Esophagus squamous epithelium (tissue), 4 donors: ENCODE measurements at regions not wholly inside any gene's neighbourhood (a gene's known extent, or its start where the extent isn't known, plus 50 kb on each side); places are given as distances from the start of the nearest gene placed in this dataset.

ENCODE experiments used
- POLR2A ChIP-seq, 4 donors: fragments of 450-650 bp; IDR thresholded peaks; one replicate each; pipeline ENCODE4 v1.6.1; 2017; ENCODE audit warnings: antibody characterized with exemption in 4 of 4, mild to moderate bottlenecking in 4 of 4, moderate library complexity in 3 of 4
- TF ChIP-seq, protein P1 (sequence below), 6 experiments: fragments of 450-650 bp in 4 of 6; fragments of 200-600 bp in 2 of 6; sonication (generic) in 2 of 6; IDR thresholded peaks; one replicate each; pipeline ENCODE4 v1.5.1; 2016 to 2019; ENCODE audit warnings: antibody characterized with exemption in 6 of 6, mild to moderate bottlenecking in 4 of 6, moderate library complexity in 4 of 6

GRCh38 chr10:118448744-118449143, 106.6 kb upstream of the FAM204A start:
- TF ChIP-seq, protein P1, sequence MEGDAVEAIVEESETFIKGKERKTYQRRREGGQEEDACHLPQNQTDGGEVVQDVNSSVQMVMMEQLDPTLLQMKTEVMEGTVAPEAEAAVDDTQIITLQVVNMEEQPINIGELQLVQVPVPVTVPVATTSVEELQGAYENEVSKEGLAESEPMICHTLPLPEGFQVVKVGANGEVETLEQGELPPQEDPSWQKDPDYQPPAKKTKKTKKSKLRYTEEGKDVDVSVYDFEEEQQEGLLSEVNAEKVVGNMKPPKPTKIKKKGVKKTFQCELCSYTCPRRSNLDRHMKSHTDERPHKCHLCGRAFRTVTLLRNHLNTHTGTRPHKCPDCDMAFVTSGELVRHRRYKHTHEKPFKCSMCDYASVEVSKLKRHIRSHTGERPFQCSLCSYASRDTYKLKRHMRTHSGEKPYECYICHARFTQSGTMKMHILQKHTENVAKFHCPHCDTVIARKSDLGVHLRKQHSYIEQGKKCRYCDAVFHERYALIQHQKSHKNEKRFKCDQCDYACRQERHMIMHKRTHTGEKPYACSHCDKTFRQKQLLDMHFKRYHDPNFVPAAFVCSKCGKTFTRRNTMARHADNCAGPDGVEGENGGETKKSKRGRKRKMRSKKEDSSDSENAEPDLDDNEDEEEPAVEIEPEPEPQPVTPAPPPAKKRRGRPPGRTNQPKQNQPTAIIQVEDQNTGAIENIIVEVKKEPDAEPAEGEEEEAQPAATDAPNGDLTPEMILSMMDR (IDR thresholded peaks at IDR 0.05): no peak
- no peak for TF ChIP-seq POLR2A (IDR thresholded peaks at IDR 0.05)
